ENCODE measurements at regions not wholly inside any gene's neighbourhood (a gene's known extent, or its start where the extent isn't known, plus 50 kb on each side); places are given as distances from the start of the nearest gene placed in this dataset.

- no peak for TF ChIP-seq SPI1 (IDR thresholded peaks at IDR 0.05; ENCODE audit: borderline replicate concordance, low read depth)
- TF ChIP-seq POLR2AphosphoS5 (IDR thresholded peaks at IDR 0.05; ENCODE audit: low read depth): no peak
- no peak for TF ChIP-seq CTCF (IDR thresholded peaks at IDR 0.05; ENCODE audit: insufficient read depth, low read length)
- no peak for TF ChIP-seq REST (IDR thresholded peaks at IDR 0.05; ENCODE audit: insufficient replicate concordance, low read depth)
- no peak for TF ChIP-seq GABPA (IDR thresholded peaks at IDR 0.05; ENCODE audit: low read depth)
- Histone ChIP-seq H3K27ac (replicated peaks) (no peak overlapping the region), H3K4me3 (replicated peaks; ENCODE audit: insufficient read depth, low read length) (no peak overlapping the region), H3K27me3 (ENCODE audit: insufficient read depth, poor library complexity, severe bottlenecking) (no peaks in the 10 kb centered on the region)
- no peak for DNase-seq (ENCODE audit: low read depth in 1 of 2, low spot score in 1 of 2)
Measured at GRCh38 chr19:28305513-28305912, 907.4 kb downstream of the UQCRFS1 start.

GRCh38 chr19:28303502-28303901 is 909.4 kb downstream of the UQCRFS1 start:
- no peak for DNase-seq (ENCODE audit: low read depth in 1 of 2, low spot score in 1 of 2)
- TF ChIP-seq GABPA (IDR thresholded peaks at IDR 0.05; ENCODE audit: low read depth): no peak
- no peak for TF ChIP-seq REST (IDR thresholded peaks at IDR 0.05; ENCODE audit: insufficient replicate concordance, low read depth)
- TF ChIP-seq POLR2AphosphoS5 (IDR thresholded peaks at IDR 0.05; ENCODE audit: low read depth): no peak
- no peak for TF ChIP-seq SPI1 (IDR thresholded peaks at IDR 0.05; ENCODE audit: borderline replicate concordance, low read depth)
- TF ChIP-seq CTCF (IDR thresholded peaks at IDR 0.05; ENCODE audit: insufficient read depth, low read length): no peak
- H3K4me3 ChIP-seq (replicated peaks; ENCODE audit: insufficient read depth, low read length): no peak overlapping the region
- no peak overlapping the region for H3K27ac ChIP-seq (replicated peaks)
- no peaks in the 10 kb centered on the region for H3K27me3 ChIP-seq (ENCODE audit: insufficient read depth, poor library complexity, severe bottlenecking)

GRCh38 chr19:28301961-28302360 is 911.0 kb downstream of the UQCRFS1 start:
- Histone ChIP-seq H3K27me3 (ENCODE audit: insufficient read depth, poor library complexity, severe bottlenecking) (no peaks in the 10 kb centered on the region), H3K27ac (replicated peaks) (no peak overlapping the region), H3K4me3 (replicated peaks; ENCODE audit: insufficient read depth, low read length) (no peak overlapping the region)
- TF ChIP-seq POLR2AphosphoS5 (IDR thresholded peaks at IDR 0.05; ENCODE audit: low read depth): no peak
- no peak for DNase-seq (ENCODE audit: low read depth in 1 of 2, low spot score in 1 of 2)

GRCh38 chr19:28301463-28301862 is 911.5 kb downstream of the UQCRFS1 start:
- no peak overlapping the region for H3K4me3 ChIP-seq (replicated peaks; ENCODE audit: insufficient read depth, low read length)
- TF ChIP-seq CTCF (IDR thresholded peaks at IDR 0.05; ENCODE audit: insufficient read depth, low read length): no peak
- TF ChIP-seq REST (IDR thresholded peaks at IDR 0.05; ENCODE audit: insufficient replicate concordance, low read depth): no peak
- TF ChIP-seq POLR2AphosphoS5 (IDR thresholded peaks at IDR 0.05; ENCODE audit: low read depth): no peak
- no peak for TF ChIP-seq GABPA (IDR thresholded peaks at IDR 0.05; ENCODE audit: low read depth)
- no peak for TF ChIP-seq SPI1 (IDR thresholded peaks at IDR 0.05; ENCODE audit: borderline replicate concordance, low read depth)

More at GRCh38 chr19:28301463-28301862, 911.5 kb downstream of the UQCRFS1 start:
- no peak overlapping the region for H3K27ac ChIP-seq (replicated peaks)
- no peak for DNase-seq (ENCODE audit: low read depth in 1 of 2, low spot score in 1 of 2)
- no peaks in the 10 kb centered on the region for H3K27me3 ChIP-seq (ENCODE audit: insufficient read depth, poor library complexity, severe bottlenecking)
